Esophagus muscularis mucosa (tissue), 3 donors: ENCODE measurements at regions not wholly inside any gene's neighbourhood (a gene's known extent, or its start where the extent isn't known, plus 50 kb on each side); places are given as distances from the start of the nearest gene placed in this dataset.

ENCODE experiments used
- POLR2A ChIP-seq: fragments of 450-650 bp; IDR thresholded peaks from one replicate; pipeline ENCODE4 v1.6.1; 2017; ENCODE audit warnings: antibody characterized with exemption, moderate library complexity, mild to moderate bottlenecking, low read depth
- TF ChIP-seq, protein P1 (sequence below), 3 experiments: fragments of 200-600 bp in 2 of 3; fragments of 450-650 bp in 1 of 3; sonication (generic) in 2 of 3; IDR thresholded peaks; one replicate each; pipeline ENCODE4 v1.5.1; 2017 to 2019; ENCODE audit warnings: antibody characterized with exemption in 3 of 3, mild to moderate bottlenecking in 2 of 3, moderate library complexity in 1 of 3

DNA sequence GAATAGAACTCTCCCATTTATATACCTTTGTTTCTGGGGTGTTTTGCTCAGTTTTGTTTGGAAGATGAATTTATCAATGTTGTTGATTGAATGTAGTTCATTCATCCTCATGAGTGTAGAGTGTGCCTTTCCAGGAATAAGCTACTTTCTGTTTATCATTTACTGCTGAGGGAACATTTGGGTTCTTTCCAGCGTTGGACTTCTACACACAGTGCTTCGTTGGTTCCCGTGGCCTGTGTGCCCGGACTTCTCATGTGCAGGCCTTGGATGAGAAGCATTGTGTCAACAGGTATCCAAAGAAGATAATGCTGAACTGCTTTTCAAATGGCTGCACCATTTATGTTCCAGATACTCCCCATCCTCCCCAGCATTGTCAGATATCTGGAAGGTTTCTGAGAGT lies 107.6 kb upstream of the TNS3 start:
- TF ChIP-seq, protein P1, sequence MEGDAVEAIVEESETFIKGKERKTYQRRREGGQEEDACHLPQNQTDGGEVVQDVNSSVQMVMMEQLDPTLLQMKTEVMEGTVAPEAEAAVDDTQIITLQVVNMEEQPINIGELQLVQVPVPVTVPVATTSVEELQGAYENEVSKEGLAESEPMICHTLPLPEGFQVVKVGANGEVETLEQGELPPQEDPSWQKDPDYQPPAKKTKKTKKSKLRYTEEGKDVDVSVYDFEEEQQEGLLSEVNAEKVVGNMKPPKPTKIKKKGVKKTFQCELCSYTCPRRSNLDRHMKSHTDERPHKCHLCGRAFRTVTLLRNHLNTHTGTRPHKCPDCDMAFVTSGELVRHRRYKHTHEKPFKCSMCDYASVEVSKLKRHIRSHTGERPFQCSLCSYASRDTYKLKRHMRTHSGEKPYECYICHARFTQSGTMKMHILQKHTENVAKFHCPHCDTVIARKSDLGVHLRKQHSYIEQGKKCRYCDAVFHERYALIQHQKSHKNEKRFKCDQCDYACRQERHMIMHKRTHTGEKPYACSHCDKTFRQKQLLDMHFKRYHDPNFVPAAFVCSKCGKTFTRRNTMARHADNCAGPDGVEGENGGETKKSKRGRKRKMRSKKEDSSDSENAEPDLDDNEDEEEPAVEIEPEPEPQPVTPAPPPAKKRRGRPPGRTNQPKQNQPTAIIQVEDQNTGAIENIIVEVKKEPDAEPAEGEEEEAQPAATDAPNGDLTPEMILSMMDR (IDR thresholded peaks at IDR 0.05): no peak
- TF ChIP-seq POLR2A: no peak
